Ascending aorta (tissue), 2 donors: ENCODE measurements at regions not wholly inside any gene's neighbourhood (a gene's known extent, or its start where the extent isn't known, plus 50 kb on each side); places are given as distances from the start of the nearest gene placed in this dataset.

Source experiments
- DNase-seq, 2 donors: peaks; one replicate each; pipeline ENCODE4 v3.0.0-alpha.2; 2019; ENCODE audit warnings: low spot score in 2 of 2
- H3K27ac ChIP-seq, 2 donors: fragments of 200-600 bp; sonication (generic); one replicate each; pipeline ENCODE4 v1.5.1; 2016 to 2017; ENCODE audit warnings: mild to moderate bottlenecking in 1 of 2
- H3K27me3 ChIP-seq: fragments of 200-600 bp; sonication (generic); one replicate; pipeline ENCODE4 v1.5.1; 2017
- H3K36me3 ChIP-seq, 2 donors: fragments of 200-600 bp; sonication (generic); one replicate each; pipeline ENCODE4 v1.5.1; 2016
- H3K4me1 ChIP-seq, 2 donors: fragments of 200-600 bp; sonication (generic); one replicate each; pipeline ENCODE4 v1.5.1; 2016 to 2017; ENCODE audit warnings: mild to moderate bottlenecking in 1 of 2
- H3K4me3 ChIP-seq, 2 donors: fragments of 200-600 bp; sonication (generic); one replicate each; pipeline ENCODE4 v1.5.1; 2016 to 2017; ENCODE audit warnings: mild to moderate bottlenecking in 1 of 2
- H3K9me3 ChIP-seq, 2 donors: fragments of 200-600 bp; sonication (generic); one replicate each; pipeline ENCODE4 v1.5.1; 2016
- CTCF ChIP-seq, 3 experiments: fragments of 200-600 bp in 2 of 3; fragments of 450-650 bp in 1 of 3; sonication (generic) in 2 of 3; IDR thresholded peaks; one replicate each; pipeline ENCODE4 v1.5.1; 2016 to 2019; ENCODE audit warnings: antibody characterized with exemption in 3 of 3, mild to moderate bottlenecking in 1 of 3, moderate library complexity in 1 of 3
- intact Hi-C: fragments of 100-400 bp; cut with DNase I; formaldehyde crosslinking; loops from one replicate; pipeline ENCODE4 v1.15.1; 2023

- Histone ChIP-seq H3K9me3 (peaks cover 0 to 13% of the 10 kb centered on the region in 2 donors), H3K27ac (no peak overlapping the region), H3K27me3 (no peaks in the 10 kb centered on the region), H3K36me3 (no peaks in the 10 kb centered on the region), H3K4me1 (no peaks in the 10 kb centered on the region), H3K4me3 (no peak overlapping the region)
- intact Hi-C loops: no loop called here
- no peak for DNase-seq
- no peak for TF ChIP-seq CTCF (IDR thresholded peaks at IDR 0.05)
Measured at GRCh38 chr10:10205906-10206305, 811.8 kb upstream of the CELF2 start.

- DNase-seq: no peak
- intact Hi-C loops: no loop called here
- peaks cover 0 to 13% of the 10 kb centered on the region in 2 donors for H3K9me3 ChIP-seq
- H3K36me3 ChIP-seq: no peaks in the 10 kb centered on the region
- H3K4me1 ChIP-seq: no peaks in the 10 kb centered on the region
- H3K27ac ChIP-seq: no peak overlapping the region
- no peak overlapping the region for H3K4me3 ChIP-seq
- H3K27me3 ChIP-seq: no peaks in the 10 kb centered on the region
- TF ChIP-seq CTCF (IDR thresholded peaks at IDR 0.05): no peak
Measured at GRCh38 chr10:10207538-10207937, 810.1 kb upstream of the CELF2 start.

- H3K4me3 ChIP-seq: no peak overlapping the region
- H3K27ac ChIP-seq: no peak overlapping the region
- peaks cover 0 to 13% of the 10 kb centered on the region in 2 donors for H3K9me3 ChIP-seq
- DNase-seq: no peak
- no peak for TF ChIP-seq CTCF (IDR thresholded peaks at IDR 0.05)
- no peaks in the 10 kb centered on the region for H3K4me1 ChIP-seq
- H3K27me3 ChIP-seq: no peaks in the 10 kb centered on the region
- no peaks in the 10 kb centered on the region for H3K36me3 ChIP-seq
- intact Hi-C loops: no loop called here
Measured at GRCh38 chr10:10208196-10208595, 809.5 kb upstream of the CELF2 start.

GRCh38 chr10:10209167-10209566 lies 808.5 kb upstream of the CELF2 start:
- no peaks in the 10 kb centered on the region for H3K4me1 ChIP-seq
- H3K36me3 ChIP-seq: no peaks in the 10 kb centered on the region
- DNase-seq: no peak
- intact Hi-C loops: no loop called here
- peaks cover 0 to 7% of the 10 kb centered on the region in 2 donors for H3K9me3 ChIP-seq
- no peak for TF ChIP-seq CTCF (IDR thresholded peaks at IDR 0.05)
- no peak overlapping the region for H3K4me3 ChIP-seq
- no peaks in the 10 kb centered on the region for H3K27me3 ChIP-seq
- no peak overlapping the region for H3K27ac ChIP-seq

- H3K4me1 ChIP-seq: no peaks in the 10 kb centered on the region
- no peak for DNase-seq
- intact Hi-C loops: no loop called here
- TF ChIP-seq CTCF (IDR thresholded peaks at IDR 0.05): no peak
- no peaks in the 10 kb centered on the region for H3K36me3 ChIP-seq
- H3K9me3 ChIP-seq: no peaks in the 10 kb centered on the region
- H3K4me3 ChIP-seq: no peak overlapping the region
- no peaks in the 10 kb centered on the region for H3K27me3 ChIP-seq
- H3K27ac ChIP-seq: no peak overlapping the region
Measured at GRCh38 chr10:10211409-10211808, 806.3 kb upstream of the CELF2 start.

GRCh38 chr10:10213237-10213636 lies 804.4 kb upstream of the CELF2 start:
- intact Hi-C loops: no loop called here
- Histone ChIP-seq H3K4me3 (no peak overlapping the region), H3K9me3 (no peaks in the 10 kb centered on the region), H3K27ac (no peak overlapping the region), H3K27me3 (no peaks in the 10 kb centered on the region), H3K36me3 (no peaks in the 10 kb centered on the region), H3K4me1 (no peaks in the 10 kb centered on the region)
- no peak for DNase-seq
- TF ChIP-seq CTCF (IDR thresholded peaks at IDR 0.05): no peak
